Coronary artery (tissue), 2 donors: ENCODE measurements at regions not wholly inside any gene's neighbourhood (a gene's known extent, or its start where the extent isn't known, plus 50 kb on each side); places are given as distances from the start of the nearest gene placed in this dataset.
"Not testable (repeated sequence)": the region's sequence is repeated elsewhere in the genome, so short reads cannot be mapped to it uniquely, and the experiment has no call there.

ENCODE experiments used
- DNase-seq: peaks from one replicate; pipeline ENCODE4 v3.0.0-alpha.2; 2017; ENCODE audit warnings: low spot score
- H3K27ac ChIP-seq, 2 donors: fragments of 200-600 bp; sonication (generic); one replicate each; pipeline ENCODE4 v1.5.1; 2016 to 2019
- H3K4me3 ChIP-seq: fragments of 200-600 bp; sonication (generic); 2 replicates; pipeline ENCODE4 v1.5.1; 2016; ENCODE audit warnings: mild to moderate bottlenecking, moderate library complexity
- CTCF ChIP-seq: fragments of 200-600 bp; sonication (generic); IDR thresholded peaks from one replicate; pipeline ENCODE4 v1.5.1; 2019; ENCODE audit warnings: antibody characterized with exemption

GRCh38 chr7:24428676-24429075 lies 144.6 kb upstream of the PALS2 start:
- TF ChIP-seq CTCF: no peak
- H3K4me3 ChIP-seq: no peak overlapping the region
- no peak overlapping the region for H3K27ac ChIP-seq
- no peak for DNase-seq

- no peak overlapping the region for H3K4me3 ChIP-seq
- no peak for TF ChIP-seq CTCF
These were observed 140.6 kb upstream of the PALS2 start for GRCh38 chr7:24432677-24433076.

GRCh38 chr7:24434972-24435371 lies 138.3 kb upstream of the PALS2 start:
- Histone ChIP-seq H3K27ac (no peak overlapping the region), H3K4me3 (no peak overlapping the region)
- no peak for TF ChIP-seq CTCF
- no peak for DNase-seq

More at GRCh38 chr7:24432677-24433076, 140.6 kb upstream of the PALS2 start:
- H3K27ac ChIP-seq: no peak overlapping the region
- DNase-seq: no peak

- H3K27ac ChIP-seq: no peak overlapping the region
- no peak overlapping the region for H3K4me3 ChIP-seq
- DNase-seq: no peak
- no peak for TF ChIP-seq CTCF
These were observed 136.9 kb upstream of the PALS2 start for GRCh38 chr7:24436131-24436920.

GRCh38 chr7:24438232-24438631 lies 135.0 kb upstream of the PALS2 start:
- Histone ChIP-seq H3K4me3 (no peak overlapping the region), H3K27ac (no peak overlapping the region)
- TF ChIP-seq CTCF: no peak
- DNase-seq: no peak

- H3K27ac ChIP-seq, H3K4me3 ChIP-seq, DNase-seq: not testable (repeated sequence)
These were observed 134.1 kb upstream of the PALS2 start for GRCh38 chr7:24439104-24439503.

- H3K4me3 ChIP-seq: no peak overlapping the region
- DNase-seq: no peak
- TF ChIP-seq CTCF: no peak
These were observed 132.4 kb upstream of the PALS2 start for GRCh38 chr7:24440892-24441291.

More at GRCh38 chr7:24440892-24441291, 132.4 kb upstream of the PALS2 start:
- no peak overlapping the region for H3K27ac ChIP-seq
